ENCODE measurements at regions not wholly inside any gene's neighbourhood (a gene's known extent, or its start where the extent isn't known, plus 50 kb on each side); places are given as distances from the start of the nearest gene placed in this dataset.

- TF ChIP-seq POLR2A (IDR thresholded peaks at IDR 0.05; ENCODE audit: control extremely low read depth in 1 of 2, low read depth in 2 of 2, low read length in 2 of 2) (no peak), CTCF (IDR thresholded peaks at IDR 0.05; ENCODE audit: control extremely low read depth in 1 of 3, insufficient read depth in 1 of 3, low read depth in 1 of 3, low read length in 3 of 3) (no peak), POLR2AphosphoS5 (IDR thresholded peaks at IDR 0.05; ENCODE audit: low read depth, low read length) (no peak), TAF1 (IDR thresholded peaks at IDR 0.05; ENCODE audit: low read depth, low read length) (no peak), ZNF274 (IDR thresholded peaks at IDR 0.05; ENCODE audit: borderline replicate concordance, extremely low read depth, low read length) (no peak)
Observed at GRCh38 chr12:85574291-85574690, 261.9 kb downstream of the RASSF9 start.
